Calu3 (cell line): ENCODE measurements at regions not wholly inside any gene's neighbourhood (a gene's known extent, or its start where the extent isn't known, plus 50 kb on each side); places are given as distances from the start of the nearest gene placed in this dataset.

Experiments used
- BruUV-seq: library from RNA; stranded (reverse); fragments of 400-500 nt; replicated peaks from 2 replicates; lab custom pipeline; 2021; lab: Mats Ljungman, UMichigan
- CTCF ChIA-PET: fragments of 300-600 bp; sonication (Branson Sonifier 250); formaldehyde crosslinking; loops from one replicate; lab custom pipeline; 2022; ENCODE audit warnings: antibody characterized with exemption; lab: Charles Lee
- DNase-seq: peaks from one replicate; pipeline ENCODE4 v3.0.0; 2022
- H3K27ac Mint-ChIP-seq: one replicate; pipeline ENCODE4 v1.8.0; 2022; ENCODE audit warnings: mixed read lengths; ENCODE audit not compliant: unreplicated experiment
- H3K27me3 Mint-ChIP-seq: one replicate; pipeline ENCODE4 v1.8.0; 2022; ENCODE audit warnings: mixed read lengths; ENCODE audit not compliant: unreplicated experiment
- H3K36me3 Mint-ChIP-seq: one replicate; pipeline ENCODE4 v1.8.0; 2022; ENCODE audit warnings: mild to moderate bottlenecking, moderate library complexity, mixed read lengths; ENCODE audit not compliant: insufficient read depth, unreplicated experiment
- H3K4me1 Mint-ChIP-seq: one replicate; pipeline ENCODE4 v1.8.0; 2022; ENCODE audit warnings: mild to moderate bottlenecking, low read depth, mixed read lengths; ENCODE audit not compliant: unreplicated experiment
- H3K4me3 Mint-ChIP-seq: one replicate; pipeline ENCODE4 v1.8.0; 2022; ENCODE audit warnings: mild to moderate bottlenecking, low read depth, moderate library complexity, mixed read lengths; ENCODE audit not compliant: unreplicated experiment
- H3K9me3 Mint-ChIP-seq: one replicate; pipeline ENCODE4 v1.8.0; 2022; ENCODE audit warnings: low read depth, mixed read lengths; ENCODE audit not compliant: unreplicated experiment
- intact Hi-C: fragments of 100-400 bp; cut with micrococcal nuclease; formaldehyde crosslinking; loops from one replicate; pipeline ENCODE4 v1.10.0; 2022; ENCODE audit not compliant: unreplicated experiment
- TF ChIP-seq, protein P1 (sequence below): fragments of 200-600 bp; IDR thresholded peaks from one replicate; pipeline ENCODE4 v1.8.0; 2022; ENCODE audit warnings: antibody characterized with exemption; ENCODE audit not compliant: unreplicated experiment

DNA sequence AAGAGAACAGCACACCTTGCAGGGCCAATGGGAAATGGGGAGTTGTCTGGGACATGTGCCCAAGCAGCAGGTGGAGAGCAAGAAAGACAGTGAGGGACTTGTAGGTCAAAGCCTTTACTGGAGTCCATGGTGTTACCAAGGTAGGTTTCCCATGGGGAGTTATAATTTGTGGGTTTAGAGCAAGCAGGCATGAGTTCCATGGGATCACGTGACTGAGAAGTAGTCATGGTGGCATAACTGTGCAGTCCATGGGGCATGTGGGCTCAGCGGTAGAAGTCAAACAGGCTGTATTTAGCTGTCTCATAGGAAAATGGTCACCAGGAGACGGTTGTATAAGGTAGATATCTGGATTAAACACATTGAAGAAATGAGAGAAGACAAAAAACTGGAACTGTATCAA, 715.1 kb downstream of the SLITRK1 start:
- no peaks in the 10 kb centered on the region for H3K27me3 Mint-ChIP-seq
- no peaks in the 10 kb centered on the region for H3K4me1 Mint-ChIP-seq
- H3K4me3 Mint-ChIP-seq = no peak overlapping the region
- BruUV-seq = no TSS peak
- H3K27ac Mint-ChIP-seq = no peak overlapping the region
- intact Hi-C loops = no loop called here
- no peaks in the 10 kb centered on the region for H3K9me3 Mint-ChIP-seq
- no peaks in the 10 kb centered on the region for H3K36me3 Mint-ChIP-seq
- DNase-seq = no peak
- CTCF ChIA-PET = no interaction called here
- TF ChIP-seq, protein P1, sequence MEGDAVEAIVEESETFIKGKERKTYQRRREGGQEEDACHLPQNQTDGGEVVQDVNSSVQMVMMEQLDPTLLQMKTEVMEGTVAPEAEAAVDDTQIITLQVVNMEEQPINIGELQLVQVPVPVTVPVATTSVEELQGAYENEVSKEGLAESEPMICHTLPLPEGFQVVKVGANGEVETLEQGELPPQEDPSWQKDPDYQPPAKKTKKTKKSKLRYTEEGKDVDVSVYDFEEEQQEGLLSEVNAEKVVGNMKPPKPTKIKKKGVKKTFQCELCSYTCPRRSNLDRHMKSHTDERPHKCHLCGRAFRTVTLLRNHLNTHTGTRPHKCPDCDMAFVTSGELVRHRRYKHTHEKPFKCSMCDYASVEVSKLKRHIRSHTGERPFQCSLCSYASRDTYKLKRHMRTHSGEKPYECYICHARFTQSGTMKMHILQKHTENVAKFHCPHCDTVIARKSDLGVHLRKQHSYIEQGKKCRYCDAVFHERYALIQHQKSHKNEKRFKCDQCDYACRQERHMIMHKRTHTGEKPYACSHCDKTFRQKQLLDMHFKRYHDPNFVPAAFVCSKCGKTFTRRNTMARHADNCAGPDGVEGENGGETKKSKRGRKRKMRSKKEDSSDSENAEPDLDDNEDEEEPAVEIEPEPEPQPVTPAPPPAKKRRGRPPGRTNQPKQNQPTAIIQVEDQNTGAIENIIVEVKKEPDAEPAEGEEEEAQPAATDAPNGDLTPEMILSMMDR = no peak

- no peak for DNase-seq
- H3K4me1 Mint-ChIP-seq = no peaks in the 10 kb centered on the region
- no peaks in the 10 kb centered on the region for H3K36me3 Mint-ChIP-seq
- no peak overlapping the region for H3K27ac Mint-ChIP-seq
- no peaks in the 10 kb centered on the region for H3K27me3 Mint-ChIP-seq
- no peaks in the 10 kb centered on the region for H3K9me3 Mint-ChIP-seq
- TF ChIP-seq, protein P1 = no peak
- intact Hi-C loops = no loop called here
- no TSS peak for BruUV-seq
- no peak overlapping the region for H3K4me3 Mint-ChIP-seq
- CTCF ChIA-PET = no interaction called here
These were observed 715.7 kb downstream of the SLITRK1 start for GRCh38 chr13:83166550-83166949.

- H3K4me1 Mint-ChIP-seq = no peaks in the 10 kb centered on the region
- no peak for DNase-seq
- no peaks in the 10 kb centered on the region for H3K36me3 Mint-ChIP-seq
- no TSS peak for BruUV-seq
- TF ChIP-seq, protein P1 = no peak
- H3K27me3 Mint-ChIP-seq = no peaks in the 10 kb centered on the region
- H3K27ac Mint-ChIP-seq = no peak overlapping the region
- CTCF ChIA-PET = no interaction called here
- no peak overlapping the region for H3K4me3 Mint-ChIP-seq
- no peaks in the 10 kb centered on the region for H3K9me3 Mint-ChIP-seq
- intact Hi-C loops = no loop called here
These were observed 719.8 kb downstream of the SLITRK1 start for GRCh38 chr13:83162493-83162892.

GRCh38 chr13:83153848-83154247, 728.4 kb downstream of the SLITRK1 start:
- TF ChIP-seq, protein P1 = no peak
- Mint-ChIP-seq H3K4me3 (no peak overlapping the region), H3K27me3 (no peaks in the 10 kb centered on the region), H3K36me3 (no peaks in the 10 kb centered on the region), H3K9me3 (no peaks in the 10 kb centered on the region), H3K4me1 (no peaks in the 10 kb centered on the region), H3K27ac (no peak overlapping the region)
- no TSS peak for BruUV-seq
- DNase-seq = no peak
- intact Hi-C loops = no loop called here
- CTCF ChIA-PET = no interaction called here

DNA sequence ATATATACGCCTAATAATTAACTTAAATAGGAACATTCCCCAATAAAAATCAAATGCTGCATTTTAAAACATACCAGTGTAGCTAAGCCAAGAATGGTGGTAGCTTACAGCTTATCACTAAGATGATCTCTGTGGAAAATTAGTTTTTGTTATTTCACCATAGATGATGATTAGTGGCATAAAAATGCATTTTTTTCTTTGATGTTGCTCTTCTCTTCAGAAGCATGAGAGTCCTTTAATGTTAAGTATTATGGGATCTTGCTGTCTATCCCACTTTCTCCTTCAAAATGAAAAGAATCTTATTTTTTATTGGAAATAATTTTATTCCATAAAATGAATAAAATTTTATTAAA, 731.0 kb downstream of the SLITRK1 start:
- intact Hi-C loops = no loop called here
- Mint-ChIP-seq H3K9me3 (no peaks in the 10 kb centered on the region), H3K4me1 (no peaks in the 10 kb centered on the region), H3K27me3 (no peaks in the 10 kb centered on the region), H3K4me3 (no peak overlapping the region), H3K27ac (no peak overlapping the region), H3K36me3 (no peaks in the 10 kb centered on the region)
- DNase-seq = no peak
- BruUV-seq = no TSS peak
- CTCF ChIA-PET = no interaction called here
- TF ChIP-seq, protein P1 = no peak
